Muscle layer of colon (tissue), 2 donors: ENCODE measurements at regions not wholly inside any gene's neighbourhood (a gene's known extent, or its start where the extent isn't known, plus 50 kb on each side); places are given as distances from the start of the nearest gene placed in this dataset.

Source experiments
- H3K27ac ChIP-seq: one replicate; pipeline ENCODE4 v1.7.0; 2013; ENCODE audit warnings: low read depth, mild to moderate bottlenecking, low read length, moderate library complexity
- H3K27me3 ChIP-seq, 2 donors: one replicate each; pipeline ENCODE4 v1.7.0; 2013; ENCODE audit warnings: low read length in 2 of 2, mild to moderate bottlenecking in 2 of 2; ENCODE audit not compliant: insufficient read depth in 2 of 2, control insufficient read depth in 1 of 2
- H3K36me3 ChIP-seq: one replicate; pipeline ENCODE4 v1.7.0; 2013; ENCODE audit warnings: mild to moderate bottlenecking, low read length; ENCODE audit not compliant: insufficient read depth
- H3K4me1 ChIP-seq: one replicate; pipeline ENCODE4 v1.7.0; 2013; ENCODE audit warnings: mild to moderate bottlenecking, low read length; ENCODE audit not compliant: insufficient read depth
- H3K4me3 ChIP-seq, 2 donors: one replicate each; pipeline ENCODE4 v1.7.0; 2013; ENCODE audit warnings: low read length in 2 of 2, low read depth in 1 of 2, mild to moderate bottlenecking in 1 of 2, moderate library complexity in 1 of 2
- H3K9ac ChIP-seq: one replicate; pipeline ENCODE4 v1.7.0; 2013; ENCODE audit warnings: low read length
- H3K9me3 ChIP-seq: one replicate; pipeline ENCODE4 v1.7.0; 2013; ENCODE audit warnings: mild to moderate bottlenecking, low read length
- donor health status: abdominal sarcoma.
- donor health status: Adenocarcinoma of cecum.

GRCh38 chr6:105794239-105794638 is 291.9 kb upstream of the PRDM1 start:
- Histone ChIP-seq H3K27me3 (no peaks in the 10 kb centered on the region), H3K27ac (no peak overlapping the region), H3K9me3 (no peaks in the 10 kb centered on the region), H3K36me3 (no peaks in the 10 kb centered on the region), H3K4me3 (no peak overlapping the region), H3K4me1 (peaks cover 7% of the 10 kb centered on the region), H3K9ac (no peak overlapping the region)

DNA sequence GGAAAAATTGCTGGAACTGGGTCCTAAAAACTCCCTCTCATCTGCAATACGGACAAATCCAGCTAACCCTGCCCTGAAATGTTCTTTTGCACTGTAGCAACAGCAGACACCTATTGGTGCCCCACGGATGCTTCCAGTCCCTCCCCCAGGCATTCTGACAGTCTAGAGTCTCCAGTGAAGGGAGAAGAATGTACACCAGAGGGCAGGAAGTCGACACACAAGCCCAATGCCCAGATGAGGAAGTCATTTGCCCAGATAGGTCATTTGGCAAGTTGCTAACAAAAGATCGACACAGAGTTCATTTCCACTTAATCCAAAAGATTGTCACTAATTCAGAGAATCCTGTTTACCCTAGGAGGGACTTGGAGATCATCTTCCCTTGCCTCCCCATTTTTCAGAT is 293.0 kb upstream of the PRDM1 start:
- H3K9me3 ChIP-seq, result no peaks in the 10 kb centered on the region
- H3K9ac ChIP-seq, result no peak overlapping the region
- H3K36me3 ChIP-seq, result no peaks in the 10 kb centered on the region
- no peaks in the 10 kb centered on the region for H3K27me3 ChIP-seq
- H3K4me3 ChIP-seq, result no peak overlapping the region
- H3K4me1 ChIP-seq, result no peaks in the 10 kb centered on the region
- no peak overlapping the region for H3K27ac ChIP-seq

DNA sequence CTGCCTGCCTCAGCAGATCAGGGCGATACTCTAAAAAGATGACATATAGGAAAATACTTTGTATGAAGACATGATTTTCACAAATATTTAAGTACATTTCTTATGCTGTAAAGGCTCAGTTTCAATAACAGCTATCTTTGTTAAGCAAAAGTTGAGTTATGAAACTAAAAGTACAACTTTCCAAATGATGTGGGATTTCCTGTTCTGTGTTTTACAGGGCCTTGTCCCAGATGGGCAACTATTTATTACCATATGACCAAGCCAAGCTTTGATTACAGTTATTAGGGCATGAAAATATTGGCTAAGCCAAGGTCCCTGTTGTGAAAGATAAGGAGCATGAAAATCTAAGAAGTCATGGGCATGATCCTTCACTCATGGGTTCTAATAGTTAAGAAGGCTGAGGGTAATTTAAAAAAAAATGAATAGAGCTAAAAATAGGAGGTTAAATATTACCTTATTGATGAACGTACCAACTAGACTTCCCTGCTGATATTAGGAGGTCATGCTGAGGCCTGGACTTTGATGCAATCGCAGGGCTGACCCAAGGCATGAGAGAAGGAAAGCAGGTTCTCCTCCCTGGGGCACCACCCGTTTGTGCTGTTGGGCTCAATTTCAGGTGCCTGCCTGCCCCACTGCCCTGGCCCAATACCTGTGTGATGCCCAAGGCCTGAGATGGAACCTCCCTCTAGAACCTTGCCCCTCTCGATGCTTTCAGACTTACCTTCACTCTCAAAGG is 294.4 kb upstream of the PRDM1 start:
- Histone ChIP-seq H3K36me3 (no peaks in the 10 kb centered on the region), H3K9ac (no peak overlapping the region), H3K4me1 (no peaks in the 10 kb centered on the region), H3K27ac (no peak overlapping the region), H3K27me3 (no peaks in the 10 kb centered on the region), H3K4me3 (no peak overlapping the region), H3K9me3 (no peaks in the 10 kb centered on the region)

- H3K4me3 ChIP-seq, result no peak overlapping the region
- no peaks in the 10 kb centered on the region for H3K4me1 ChIP-seq
- no peak overlapping the region for H3K27ac ChIP-seq
- no peaks in the 10 kb centered on the region for H3K9me3 ChIP-seq
- H3K27me3 ChIP-seq, result no peaks in the 10 kb centered on the region
- H3K9ac ChIP-seq, result no peak overlapping the region
- H3K36me3 ChIP-seq, result no peaks in the 10 kb centered on the region
Observed at GRCh38 chr6:105791179-105791578, 295.0 kb upstream of the PRDM1 start.

DNA sequence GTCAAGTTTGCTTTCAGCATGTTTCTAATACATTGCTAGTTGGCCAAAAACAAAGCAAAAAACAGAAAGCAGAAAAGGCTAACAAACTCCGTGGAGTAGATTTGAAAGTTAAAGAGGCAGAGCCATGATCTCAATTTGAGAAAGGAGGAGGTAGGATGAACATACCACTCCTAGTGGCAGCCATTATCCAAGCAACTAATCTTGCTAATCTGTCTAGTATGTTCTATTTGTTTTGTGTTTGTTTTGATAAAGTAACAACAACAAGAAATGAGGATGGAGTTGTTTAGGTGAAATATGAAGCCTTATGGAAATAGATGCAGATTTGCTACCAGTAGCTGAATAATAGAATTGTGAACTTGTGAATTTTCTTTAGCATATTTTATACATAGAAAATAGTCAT is 295.5 kb upstream of the PRDM1 start:
- Histone ChIP-seq H3K27ac (no peak overlapping the region), H3K36me3 (no peaks in the 10 kb centered on the region), H3K9ac (no peak overlapping the region), H3K4me3 (no peak overlapping the region), H3K4me1 (no peaks in the 10 kb centered on the region), H3K27me3 (no peaks in the 10 kb centered on the region), H3K9me3 (no peaks in the 10 kb centered on the region)

DNA sequence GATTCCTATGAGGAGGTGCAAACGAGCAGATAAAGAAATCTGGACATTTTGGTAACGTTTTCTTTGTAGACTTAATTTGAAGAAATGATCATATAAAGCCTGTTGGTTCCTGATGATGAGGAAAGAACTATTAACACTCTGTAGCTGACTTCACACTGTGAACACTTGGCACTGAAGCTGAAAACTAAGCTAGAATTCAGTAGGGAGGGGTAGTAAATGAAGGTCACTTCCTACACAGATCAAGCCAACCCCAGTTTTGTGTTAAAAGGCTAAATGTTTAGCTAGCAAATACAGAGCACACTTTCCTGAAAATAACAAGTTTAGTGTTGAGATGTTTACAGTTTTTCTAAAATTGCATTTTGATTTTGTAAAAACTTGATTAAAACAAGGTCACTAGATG is 296.2 kb upstream of the PRDM1 start:
- Histone ChIP-seq H3K27ac (no peak overlapping the region), H3K9me3 (no peaks in the 10 kb centered on the region), H3K9ac (no peak overlapping the region), H3K27me3 (no peaks in the 10 kb centered on the region), H3K4me3 (no peak overlapping the region), H3K36me3 (no peaks in the 10 kb centered on the region), H3K4me1 (no peaks in the 10 kb centered on the region)

DNA sequence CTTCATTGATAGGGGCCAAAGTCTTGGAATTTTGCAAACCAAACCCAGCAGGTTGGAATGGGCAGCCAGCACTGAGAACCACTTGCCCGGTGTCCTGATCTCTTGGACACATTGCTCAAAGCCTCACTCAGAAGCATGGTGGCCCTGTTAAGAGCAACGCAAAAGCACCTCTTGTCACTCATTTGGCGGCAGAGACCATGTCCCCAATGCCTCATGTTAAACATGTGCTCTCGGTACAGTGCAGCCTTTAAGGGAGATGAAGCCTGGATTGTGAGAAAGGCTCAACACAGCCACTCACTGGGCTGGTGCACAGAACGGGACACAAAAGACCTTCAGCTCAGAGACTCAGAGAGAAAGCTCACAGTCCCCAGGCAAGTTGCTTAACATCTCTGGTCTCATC is 298.4 kb upstream of the PRDM1 start:
- Histone ChIP-seq H3K9me3 (no peaks in the 10 kb centered on the region), H3K36me3 (no peaks in the 10 kb centered on the region), H3K4me3 (no peak overlapping the region), H3K4me1 (no peaks in the 10 kb centered on the region), H3K27me3 (no peaks in the 10 kb centered on the region), H3K9ac (no peak overlapping the region), H3K27ac (no peak overlapping the region)

GRCh38 chr6:105786890-105787655 is 299.1 kb upstream of the PRDM1 start:
- Histone ChIP-seq H3K27ac (no peak overlapping the region), H3K4me3 (no peak overlapping the region), H3K27me3 (no peaks in the 10 kb centered on the region), H3K4me1 (no peaks in the 10 kb centered on the region), H3K9ac (no peak overlapping the region), H3K36me3 (no peaks in the 10 kb centered on the region), H3K9me3 (no peaks in the 10 kb centered on the region)

GRCh38 chr6:105786449-105786848 is 299.7 kb upstream of the PRDM1 start:
- no peaks in the 10 kb centered on the region for H3K4me1 ChIP-seq
- H3K9ac ChIP-seq, result no peak overlapping the region
- no peaks in the 10 kb centered on the region for H3K9me3 ChIP-seq
- no peaks in the 10 kb centered on the region for H3K27me3 ChIP-seq
- H3K36me3 ChIP-seq, result no peaks in the 10 kb centered on the region
- H3K27ac ChIP-seq, result no peak overlapping the region
- no peak overlapping the region for H3K4me3 ChIP-seq

DNA sequence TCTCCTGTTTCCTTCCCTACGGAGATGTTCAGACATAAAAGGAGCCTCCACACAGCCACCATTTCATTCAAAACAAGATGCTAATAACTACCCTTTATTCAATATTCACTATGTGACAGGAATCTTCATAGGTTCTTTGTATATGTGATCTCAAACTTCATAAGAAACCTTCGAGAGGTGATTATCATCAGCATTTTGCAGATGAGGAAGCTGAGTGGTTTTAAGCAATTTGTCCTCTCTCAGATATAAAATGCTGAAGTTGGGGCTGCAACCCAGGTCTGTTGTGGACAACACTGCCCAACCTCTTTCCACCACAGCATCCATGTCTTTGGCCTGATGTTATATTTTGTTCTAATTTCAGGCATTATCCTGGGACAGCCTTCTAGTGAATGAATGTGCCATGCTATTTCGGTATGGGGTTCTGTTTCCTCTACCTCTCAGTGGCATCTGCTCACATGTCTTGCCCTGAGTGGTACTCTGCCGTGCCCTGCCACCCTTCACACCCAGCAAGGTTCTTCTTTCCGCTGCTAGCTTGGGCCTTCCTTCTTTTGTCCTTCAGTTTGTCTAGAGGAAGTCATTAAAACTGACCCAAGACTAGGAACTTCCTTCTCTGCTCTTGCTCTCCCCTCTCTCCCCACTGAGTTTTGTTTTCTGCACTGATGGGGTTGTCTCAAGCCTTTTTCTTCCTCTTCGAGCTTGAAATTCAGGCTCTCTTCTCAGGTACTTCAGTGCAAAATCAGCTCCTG is 300.9 kb upstream of the PRDM1 start:
- no peak overlapping the region for H3K4me3 ChIP-seq
- no peak overlapping the region for H3K9ac ChIP-seq
- H3K9me3 ChIP-seq, result no peaks in the 10 kb centered on the region
- H3K36me3 ChIP-seq, result no peaks in the 10 kb centered on the region
- H3K27ac ChIP-seq, result no peak overlapping the region
- H3K27me3 ChIP-seq, result no peaks in the 10 kb centered on the region
- H3K4me1 ChIP-seq, result no peaks in the 10 kb centered on the region

- Histone ChIP-seq H3K36me3 (no peaks in the 10 kb centered on the region), H3K9ac (no peak overlapping the region), H3K9me3 (no peaks in the 10 kb centered on the region), H3K4me1 (no peaks in the 10 kb centered on the region), H3K27ac (no peak overlapping the region), H3K4me3 (no peak overlapping the region), H3K27me3 (no peaks in the 10 kb centered on the region)
Observed at GRCh38 chr6:105784179-105784578, 302.0 kb upstream of the PRDM1 start.
